PFSK-1 (cell line): ENCODE measurements at regions not wholly inside any gene's neighbourhood (a gene's known extent, or its start where the extent isn't known, plus 50 kb on each side); places are given as distances from the start of the nearest gene placed in this dataset.

Experiments
- FOXP2 ChIP-seq: optimal IDR thresholded peaks from 2 replicates; pipeline ENCODE3; 2011; ENCODE audit warnings: borderline replicate concordance, control low read depth, inconsistent platforms; ENCODE audit not compliant: insufficient read depth; ENCODE audit errors: extremely low read length, extremely low read depth
- POLR2AphosphoS5 ChIP-seq: IDR thresholded peaks from 2 replicates; pipeline ENCODE4 v1.6.1; 2012; ENCODE audit warnings: low read depth, mild to moderate bottlenecking, control low read depth, low read length, moderate library complexity
- SIN3A ChIP-seq: IDR thresholded peaks from 2 replicates; pipeline ENCODE4 v1.6.1; 2012; ENCODE audit warnings: mild to moderate bottlenecking, low read length, moderate library complexity, borderline replicate concordance; ENCODE audit not compliant: insufficient read depth
- TAF1 ChIP-seq: IDR thresholded peaks from 2 replicates; pipeline ENCODE4 v1.6.1; 2012; ENCODE audit warnings: low read length, control low read depth, borderline replicate concordance; ENCODE audit not compliant: insufficient read depth
- TF ChIP-seq, protein P1 (sequence below), 2 experiments: IDR thresholded peaks; 2 replicates each; pipeline versions ENCODE4 v1.6.1 to v1.8.0; 2011 to 2012; ENCODE audit warnings: low read depth in 2 of 2, low read length in 2 of 2, control low read depth in 1 of 2, inconsistent platforms in 1 of 2, mild to moderate bottlenecking in 1 of 2, moderate library complexity in 1 of 2; ENCODE audit not compliant: insufficient read depth in 1 of 2

GRCh38 chr6:105844275-105844883 lies 241.8 kb upstream of the PRDM1 start:
- no peak for TF ChIP-seq FOXP2

DNA sequence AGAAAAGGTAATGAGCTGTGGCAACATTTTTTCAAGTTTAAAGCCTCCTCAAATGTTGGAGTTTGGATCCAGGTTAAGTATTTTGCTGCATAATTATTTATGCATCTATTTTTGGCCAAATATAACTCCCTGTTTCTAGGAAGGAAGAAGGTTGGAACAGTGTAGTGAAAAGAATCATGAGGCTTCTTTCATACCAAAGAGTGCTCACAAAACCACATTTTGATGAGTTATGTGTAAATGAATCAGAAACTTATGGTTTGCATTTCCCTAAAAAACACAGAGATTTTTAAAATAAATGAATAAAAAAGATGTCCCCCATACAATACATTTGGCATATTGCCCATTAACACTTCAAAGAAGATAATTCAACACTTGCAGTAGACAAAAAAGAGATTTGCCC lies 246.9 kb upstream of the PRDM1 start:
- TF ChIP-seq SIN3A (no peak), TAF1 (no peak), POLR2AphosphoS5 (no peak), FOXP2 (no peak)
- TF ChIP-seq, protein P1, sequence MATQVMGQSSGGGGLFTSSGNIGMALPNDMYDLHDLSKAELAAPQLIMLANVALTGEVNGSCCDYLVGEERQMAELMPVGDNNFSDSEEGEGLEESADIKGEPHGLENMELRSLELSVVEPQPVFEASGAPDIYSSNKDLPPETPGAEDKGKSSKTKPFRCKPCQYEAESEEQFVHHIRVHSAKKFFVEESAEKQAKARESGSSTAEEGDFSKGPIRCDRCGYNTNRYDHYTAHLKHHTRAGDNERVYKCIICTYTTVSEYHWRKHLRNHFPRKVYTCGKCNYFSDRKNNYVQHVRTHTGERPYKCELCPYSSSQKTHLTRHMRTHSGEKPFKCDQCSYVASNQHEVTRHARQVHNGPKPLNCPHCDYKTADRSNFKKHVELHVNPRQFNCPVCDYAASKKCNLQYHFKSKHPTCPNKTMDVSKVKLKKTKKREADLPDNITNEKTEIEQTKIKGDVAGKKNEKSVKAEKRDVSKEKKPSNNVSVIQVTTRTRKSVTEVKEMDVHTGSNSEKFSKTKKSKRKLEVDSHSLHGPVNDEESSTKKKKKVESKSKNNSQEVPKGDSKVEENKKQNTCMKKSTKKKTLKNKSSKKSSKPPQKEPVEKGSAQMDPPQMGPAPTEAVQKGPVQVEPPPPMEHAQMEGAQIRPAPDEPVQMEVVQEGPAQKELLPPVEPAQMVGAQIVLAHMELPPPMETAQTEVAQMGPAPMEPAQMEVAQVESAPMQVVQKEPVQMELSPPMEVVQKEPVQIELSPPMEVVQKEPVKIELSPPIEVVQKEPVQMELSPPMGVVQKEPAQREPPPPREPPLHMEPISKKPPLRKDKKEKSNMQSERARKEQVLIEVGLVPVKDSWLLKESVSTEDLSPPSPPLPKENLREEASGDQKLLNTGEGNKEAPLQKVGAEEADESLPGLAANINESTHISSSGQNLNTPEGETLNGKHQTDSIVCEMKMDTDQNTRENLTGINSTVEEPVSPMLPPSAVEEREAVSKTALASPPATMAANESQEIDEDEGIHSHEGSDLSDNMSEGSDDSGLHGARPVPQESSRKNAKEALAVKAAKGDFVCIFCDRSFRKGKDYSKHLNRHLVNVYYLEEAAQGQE (IDR thresholded peaks at IDR 0.05; ENCODE audit: insufficient read depth in 1 of 2, low read depth in 2 of 2, low read length in 2 of 2) = no peak

DNA sequence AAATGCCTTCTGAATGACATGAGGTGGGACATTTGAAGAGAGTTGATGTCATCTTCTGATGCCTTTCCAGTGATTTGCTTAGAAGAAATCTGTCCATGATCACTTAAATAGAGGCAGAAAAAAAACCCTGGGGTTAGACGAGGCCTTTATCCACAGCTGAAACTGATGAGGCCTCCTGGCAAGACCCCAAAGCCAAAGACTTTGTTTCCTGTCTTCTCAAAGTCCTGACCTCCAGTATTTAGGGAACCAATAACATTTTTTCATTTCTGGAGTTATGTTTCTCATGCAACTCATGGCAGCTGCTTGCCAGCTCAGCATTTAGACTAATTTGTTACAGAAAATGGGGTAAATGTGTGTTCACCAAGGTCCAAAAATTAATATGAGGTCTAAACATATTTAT lies 248.0 kb upstream of the PRDM1 start:
- TF ChIP-seq TAF1 (no peak), POLR2AphosphoS5 (no peak), FOXP2 (no peak), SIN3A (no peak)
- TF ChIP-seq, protein P1 (IDR thresholded peaks at IDR 0.05; ENCODE audit: insufficient read depth in 1 of 2, low read depth in 2 of 2, low read length in 2 of 2) = no peak

DNA sequence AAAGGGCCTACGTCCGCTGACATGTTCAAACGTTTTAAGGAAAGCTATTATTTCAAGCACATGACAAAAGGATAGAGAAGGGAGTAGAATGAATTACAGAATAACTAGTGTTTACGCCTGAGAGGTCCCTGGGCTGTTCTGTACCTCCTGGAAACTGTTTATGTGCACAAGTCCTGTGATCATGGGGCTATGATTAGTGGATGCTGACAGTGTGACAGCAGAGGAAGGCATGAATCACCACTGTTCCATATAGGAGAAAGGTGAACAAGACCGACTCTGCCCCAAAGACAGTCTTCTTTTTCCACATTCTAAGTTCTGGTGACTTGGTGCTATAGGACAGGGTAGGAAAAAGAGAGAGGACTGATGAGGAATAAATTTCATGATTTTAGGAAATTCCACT lies 249.2 kb upstream of the PRDM1 start:
- TF ChIP-seq, protein P1 (IDR thresholded peaks at IDR 0.05; ENCODE audit: insufficient read depth in 1 of 2, low read depth in 2 of 2, low read length in 2 of 2) = no peak
- TF ChIP-seq TAF1 (no peak), SIN3A (no peak), POLR2AphosphoS5 (no peak), FOXP2 (no peak)

GRCh38 chr6:105836379-105836778 lies 249.8 kb upstream of the PRDM1 start:
- TF ChIP-seq POLR2AphosphoS5 (no peak), SIN3A (no peak), TAF1 (no peak), FOXP2 (no peak)
- TF ChIP-seq, protein P1 (IDR thresholded peaks at IDR 0.05; ENCODE audit: insufficient read depth in 1 of 2, low read depth in 2 of 2, low read length in 2 of 2) = no peak
